ENCODE measurements at regions not wholly inside any gene's neighbourhood (a gene's known extent, or its start where the extent isn't known, plus 50 kb on each side); places are given as distances from the start of the nearest gene placed in this dataset.

DNA sequence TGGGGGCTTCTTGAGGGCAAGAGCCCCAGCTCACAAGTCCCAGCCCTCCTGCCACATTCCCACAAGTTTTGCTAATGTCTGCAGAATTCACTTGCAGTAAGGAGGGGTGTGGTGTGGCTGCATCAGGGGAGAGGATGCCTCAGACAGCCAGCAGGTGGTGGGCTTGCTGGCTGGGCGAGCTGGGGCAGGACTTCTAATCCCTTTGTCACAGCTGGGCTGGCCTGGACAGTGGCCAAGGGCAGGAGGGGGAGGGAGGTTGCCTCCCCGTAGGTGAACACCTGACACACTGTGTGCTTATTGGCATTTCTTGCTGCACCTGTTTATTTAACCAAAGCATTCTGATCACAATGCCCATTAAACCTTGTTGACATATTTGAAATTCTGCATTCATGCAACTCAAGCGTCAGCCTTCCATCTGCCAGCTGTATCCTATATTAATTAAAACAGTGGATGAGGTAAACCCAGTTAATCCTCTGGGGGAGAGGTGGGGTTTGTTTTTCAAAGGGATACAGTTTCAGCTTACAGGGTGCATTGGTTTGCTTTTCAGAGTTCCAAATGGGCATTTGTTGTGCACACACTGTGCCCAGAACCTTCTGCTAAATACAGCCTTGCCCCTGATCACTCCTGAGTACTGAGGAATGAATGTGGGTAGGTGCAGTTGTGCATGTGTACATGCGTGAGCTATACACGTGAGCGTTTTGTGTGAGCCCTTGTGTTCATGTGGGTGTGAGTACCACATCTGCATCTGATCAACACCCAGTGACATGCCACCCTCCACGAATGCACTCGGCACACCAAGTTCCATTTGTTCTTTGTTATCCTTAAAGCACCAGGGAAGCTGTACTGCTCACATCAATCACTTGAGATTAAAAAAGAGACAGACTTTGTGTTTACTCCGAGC is 268.7 kb downstream of the XXYLT1 start (continued):
- TF ChIP-seq SRSF4 (IDR thresholded peaks at IDR 0.05; ENCODE audit: low read depth, low read length, poor library complexity, severe bottlenecking) (no peak), RNF2 (conservative IDR thresholded peaks at IDR 0.05; ENCODE audit: low read depth) (no peak), REL (CRISPR knock-in tag; conservative IDR thresholded peaks at IDR 0.05) (no peak), ZSCAN9 (CRISPR knock-in tag; IDR thresholded peaks at IDR 0.05; ENCODE audit: borderline replicate concordance) (peak; percentile 66; the same call in 1 of the 2 replicates), TFAP4 (IDR thresholded peaks at IDR 0.05; ENCODE audit: borderline replicate concordance, low read depth) (peak; percentile 98), SOX6 (IDR thresholded peaks at IDR 0.05) (no peak), SOX6 (CRISPR knock-in tag; IDR thresholded peaks at IDR 0.05) (peak; percentile 78), ZKSCAN1 (IDR thresholded peaks at IDR 0.05; ENCODE audit: low read length) (peak; percentile 77), ZNF772 (CRISPR knock-in tag; IDR thresholded peaks at IDR 0.05) (no peak), ZNF703 (CRISPR knock-in tag; IDR thresholded peaks at IDR 0.05; ENCODE audit: borderline replicate concordance) (no peak), ELF3 (CRISPR knock-in tag; IDR thresholded peaks at IDR 0.05) (peak; percentile 52), IRF2 (CRISPR knock-in tag; IDR thresholded peaks at IDR 0.05) (peak; percentile 70), KDM6A (CRISPR knock-in tag; IDR thresholded peaks at IDR 0.05; ENCODE audit: low read depth) (no peak), JDP2 (CRISPR knock-in tag; IDR thresholded peaks at IDR 0.05; ENCODE audit: borderline replicate concordance) (no peak), KAT8 (CRISPR knock-in tag; IDR thresholded peaks at IDR 0.05) (peak; percentile 43; the same call in 1 of the 2 replicates), POLR2AphosphoS2 (IDR thresholded peaks at IDR 0.05; ENCODE audit: low read depth, low read length) (no peak), MAFF (IDR thresholded peaks at IDR 0.05; ENCODE audit: low read depth, low read length) (0 out of 2 replicates have a peak, but pooled peaks have one; percentile 18), ZFX (CRISPR knock-in tag; IDR thresholded peaks at IDR 0.05; ENCODE audit: low read depth) (no peak), YEATS2 (CRISPR knock-in tag; IDR thresholded peaks at IDR 0.05; ENCODE audit: borderline replicate concordance) (peak; percentile 51; the same call in 1 of the 2 replicates), BCL6 (CRISPR knock-in tag; IDR thresholded peaks at IDR 0.05) (peak; percentile 71; the same call in 1 of the 2 replicates), FOXP4 (CRISPR knock-in tag; IDR thresholded peaks at IDR 0.05) (peak; percentile 47; the same call in 1 of the 2 replicates), ZNF20 (CRISPR knock-in tag; IDR thresholded peaks at IDR 0.05) (no peak)
- TF ChIP-seq, protein P1, sequence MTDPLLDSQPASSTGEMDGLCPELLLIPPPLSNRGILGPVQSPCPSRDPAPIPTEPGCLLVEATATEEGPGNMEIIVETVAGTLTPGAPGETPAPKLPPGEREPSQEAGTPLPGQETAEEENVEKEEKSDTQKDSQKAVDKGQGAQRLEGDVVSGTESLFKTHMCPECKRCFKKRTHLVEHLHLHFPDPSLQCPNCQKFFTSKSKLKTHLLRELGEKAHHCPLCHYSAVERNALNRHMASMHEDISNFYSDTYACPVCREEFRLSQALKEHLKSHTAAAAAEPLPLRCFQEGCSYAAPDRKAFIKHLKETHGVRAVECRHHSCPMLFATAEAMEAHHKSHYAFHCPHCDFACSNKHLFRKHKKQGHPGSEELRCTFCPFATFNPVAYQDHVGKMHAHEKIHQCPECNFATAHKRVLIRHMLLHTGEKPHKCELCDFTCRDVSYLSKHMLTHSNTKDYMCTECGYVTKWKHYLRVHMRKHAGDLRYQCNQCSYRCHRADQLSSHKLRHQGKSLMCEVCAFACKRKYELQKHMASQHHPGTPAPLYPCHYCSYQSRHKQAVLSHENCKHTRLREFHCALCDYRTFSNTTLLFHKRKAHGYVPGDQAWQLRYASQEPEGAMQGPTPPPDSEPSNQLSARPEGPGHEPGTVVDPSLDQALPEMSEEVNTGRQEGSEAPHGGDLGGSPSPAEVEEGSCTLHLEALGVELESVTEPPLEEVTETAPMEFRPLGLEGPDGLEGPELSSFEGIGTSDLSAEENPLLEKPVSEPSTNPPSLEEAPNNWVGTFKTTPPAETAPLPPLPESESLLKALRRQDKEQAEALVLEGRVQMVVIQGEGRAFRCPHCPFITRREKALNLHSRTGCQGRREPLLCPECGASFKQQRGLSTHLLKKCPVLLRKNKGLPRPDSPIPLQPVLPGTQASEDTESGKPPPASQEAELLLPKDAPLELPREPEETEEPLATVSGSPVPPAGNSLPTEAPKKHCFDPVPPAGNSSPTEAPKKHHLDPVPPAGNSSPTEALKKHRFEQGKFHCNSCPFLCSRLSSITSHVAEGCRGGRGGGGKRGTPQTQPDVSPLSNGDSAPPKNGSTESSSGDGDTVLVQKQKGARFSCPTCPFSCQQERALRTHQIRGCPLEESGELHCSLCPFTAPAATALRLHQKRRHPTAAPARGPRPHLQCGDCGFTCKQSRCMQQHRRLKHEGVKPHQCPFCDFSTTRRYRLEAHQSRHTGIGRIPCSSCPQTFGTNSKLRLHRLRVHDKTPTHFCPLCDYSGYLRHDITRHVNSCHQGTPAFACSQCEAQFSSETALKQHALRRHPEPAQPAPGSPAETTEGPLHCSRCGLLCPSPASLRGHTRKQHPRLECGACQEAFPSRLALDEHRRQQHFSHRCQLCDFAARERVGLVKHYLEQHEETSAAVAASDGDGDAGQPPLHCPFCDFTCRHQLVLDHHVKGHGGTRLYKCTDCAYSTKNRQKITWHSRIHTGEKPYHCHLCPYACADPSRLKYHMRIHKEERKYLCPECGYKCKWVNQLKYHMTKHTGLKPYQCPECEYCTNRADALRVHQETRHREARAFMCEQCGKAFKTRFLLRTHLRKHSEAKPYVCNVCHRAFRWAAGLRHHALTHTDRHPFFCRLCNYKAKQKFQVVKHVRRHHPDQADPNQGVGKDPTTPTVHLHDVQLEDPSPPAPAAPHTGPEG (CRISPR knock-in tag; IDR thresholded peaks at IDR 0.05): no peak
